SK-N-SH (cell line): ENCODE measurements at regions not wholly inside any gene's neighbourhood (a gene's known extent, or its start where the extent isn't known, plus 50 kb on each side); places are given as distances from the start of the nearest gene placed in this dataset.

Source experiments
- CTCF ChIA-PET: fragments of 300-600, 350-600 bp; formaldehyde crosslinking; extraction: SDS; loops from one replicate; lab custom pipeline; 2021; lab: Yijun Ruan, JAX
- POLR2A ChIA-PET: fragments of 350-600 bp; sonication (Branson Sonifier 250); formaldehyde crosslinking; extraction: SDS; loops from one replicate; lab custom pipeline; 2020; ENCODE audit warnings: antibody characterized with exemption, inconsistent platforms; lab: Yijun Ruan, JAX
- DNase-seq: peaks from one replicate; pipeline ENCODE4 v3.0.0; 2012
- H2AFZ ChIP-seq: fragments of 200-600 bp; sonication (generic); 2 replicates; pipeline ENCODE4 v1.8.1; 2016; ENCODE audit warnings: antibody characterized with exemption, mild to moderate bottlenecking, low read depth
- H3F3A ChIP-seq: fragments of 200-600 bp; sonication (generic); replicated peaks from 2 replicates; pipeline ENCODE3; 2016; ENCODE audit warnings: antibody characterized with exemption, mild to moderate bottlenecking; ENCODE audit not compliant: insufficient read depth
- H3K27ac ChIP-seq, 2 experiments: fragments of 200-500 bp in 1 of 2; fragments of 200-600 bp in 1 of 2; sonication (Bioruptor generic) in 1 of 2; sonication (generic), shearing (Covaris generic) in 1 of 2; 2 replicates each; pipeline versions ENCODE4 v1.5.1 to v1.6.1; 2014 to 2016; ENCODE audit warnings: low read depth in 2 of 2, inconsistent platforms in 1 of 2, low read length in 1 of 2, mild to moderate bottlenecking in 1 of 2, mixed read lengths in 1 of 2
- H3K27me3 ChIP-seq: fragments of 200-600 bp; sonication (generic), shearing (Covaris generic); 2 replicates; pipeline ENCODE4 v1.6.1; 2016; ENCODE audit warnings: mixed run types; ENCODE audit not compliant: insufficient read depth
- H3K36me3 ChIP-seq, 2 experiments: fragments of 200-500 bp in 1 of 2; fragments of 200-600 bp in 1 of 2; sonication (Bioruptor generic) in 1 of 2; sonication (generic) in 1 of 2; replicated peaks in 1 of 2; 2 replicates each; pipeline versions ENCODE3 to v1.5.1; 2014 to 2016; ENCODE audit warnings: low read length in 1 of 2, mild to moderate bottlenecking in 1 of 2; ENCODE audit not compliant: insufficient read depth in 2 of 2, control insufficient read depth in 1 of 2
- H3K4me1 ChIP-seq, 2 experiments: fragments of 200-500 bp in 1 of 2; fragments of 200-600 bp in 1 of 2; sonication (Bioruptor generic) in 1 of 2; sonication (generic), shearing (Covaris generic) in 1 of 2; 2 replicates each; pipeline versions ENCODE4 v1.5.1 to v1.6.1; 2014 to 2016; ENCODE audit warnings: low read depth in 1 of 2, low read length in 1 of 2, mixed run types in 1 of 2; ENCODE audit not compliant: insufficient read depth in 2 of 2, control insufficient read depth in 1 of 2
- H3K4me2 ChIP-seq: fragments of 200-600 bp; sonication (generic), shearing (Covaris generic); 2 replicates; pipeline ENCODE4 v1.6.1; 2017; ENCODE audit warnings: mixed run types
- H3K4me3 ChIP-seq, 2 experiments: fragments of 200-500 bp in 1 of 2; fragments of 200-600 bp in 1 of 2; sonication (Bioruptor generic) in 1 of 2; sonication (generic), shearing (Covaris generic) in 1 of 2; 2 replicates each; pipeline versions ENCODE4 v1.5.1 to v1.8.1; 2014 to 2016; ENCODE audit warnings: low read depth in 2 of 2, inconsistent platforms in 1 of 2, low read length in 1 of 2, mild to moderate bottlenecking in 1 of 2, mixed read lengths in 1 of 2, moderate library complexity in 1 of 2
- H3K79me2 ChIP-seq: fragments of 200-600 bp; sonication (generic); 2 replicates; pipeline ENCODE4 v1.8.1; 2017; ENCODE audit warnings: mild to moderate bottlenecking; ENCODE audit not compliant: insufficient read depth
- H3K9ac ChIP-seq: fragments of 200-600 bp; sonication (generic); 2 replicates; pipeline ENCODE4 v1.6.1; 2017; ENCODE audit warnings: mixed run types
- H3K9me2 ChIP-seq: fragments of 200-600 bp; sonication (generic); 2 replicates; pipeline ENCODE4 v1.6.1; 2017; ENCODE audit warnings: mixed run types
- H3K9me3 ChIP-seq: fragments of 200-600 bp; sonication (generic); 2 replicates; pipeline ENCODE4 v1.6.1; 2017; ENCODE audit warnings: mixed run types, mild to moderate bottlenecking, moderate library complexity
- H4K20me1 ChIP-seq: fragments of 200-600 bp; sonication (generic); 2 replicates; pipeline ENCODE4 v1.6.1; 2017; ENCODE audit warnings: mild to moderate bottlenecking, mixed run types; ENCODE audit not compliant: insufficient read depth
- CHD2 ChIP-seq: fragments of 150-350 bp; IDR thresholded peaks from 2 replicates; pipeline ENCODE4 v1.6.1; 2018; ENCODE audit warnings: low read length; ENCODE audit not compliant: partially characterized antibody
- EZH2phosphoT487 ChIP-seq: fragments of 200-600 bp; sonication (generic); IDR thresholded peaks from 2 replicates; pipeline ENCODE4 v1.6.1; 2017; ENCODE audit warnings: low read depth, mixed run types, mild to moderate bottlenecking, antibody characterized with exemption, moderate library complexity, borderline replicate concordance
- FOXJ3 ChIP-seq: sonication (generic); formaldehyde crosslinking; IDR thresholded peaks from 2 replicates; pipeline ENCODE4 v1.5.1; 2020; ENCODE audit warnings: mild to moderate bottlenecking, missing genetic modification reagents
- FOXM1 ChIP-seq: IDR thresholded peaks from 2 replicates; pipeline ENCODE4 v1.4.0; 2012; ENCODE audit warnings: low read depth, mild to moderate bottlenecking
- GATA2 ChIP-seq: sonication (generic); formaldehyde crosslinking; IDR thresholded peaks from 2 replicates; pipeline ENCODE4 v1.5.0; 2020; ENCODE audit warnings: mild to moderate bottlenecking, missing genetic modification reagents
- IRF3 ChIP-seq: fragments of 150-350 bp; IDR thresholded peaks from 2 replicates; pipeline ENCODE4 v1.6.1; 2016; ENCODE audit warnings: mild to moderate bottlenecking, low read depth, low read length
- JUND ChIP-seq: IDR thresholded peaks from 2 replicates; pipeline ENCODE4 v1.4.0; 2012
- MEF2A ChIP-seq: IDR thresholded peaks from 2 replicates; pipeline ENCODE4 v1.4.0; 2012; ENCODE audit warnings: low read depth, borderline replicate concordance
- PBX3 ChIP-seq: IDR thresholded peaks from 2 replicates; pipeline ENCODE4; 2012
- POLR2AphosphoS5 ChIP-seq: IDR thresholded peaks from 2 replicates; pipeline ENCODE4 v1.6.1; 2012; ENCODE audit warnings: low read depth, low read length
- RCOR1 ChIP-seq: fragments of 150-350 bp; IDR thresholded peaks from 2 replicates; pipeline ENCODE4 v1.6.1; 2017; ENCODE audit warnings: antibody characterized with exemption, low read length
- RXRA ChIP-seq: IDR thresholded peaks from 2 replicates; pipeline ENCODE4 v1.4.0; 2012; ENCODE audit warnings: low read depth, mild to moderate bottlenecking, borderline replicate concordance
- SIN3A ChIP-seq: IDR thresholded peaks from 2 replicates; pipeline ENCODE4 v1.6.1; 2012; ENCODE audit warnings: low read depth, mild to moderate bottlenecking, low read length, moderate library complexity, borderline replicate concordance
- SMC3 ChIP-seq: IDR thresholded peaks from 2 replicates; pipeline ENCODE4 v1.6.1; 2012; ENCODE audit warnings: low read depth, low read length, improper control_type of control experiment
- TAF1 ChIP-seq: IDR thresholded peaks from 2 replicates; pipeline ENCODE4 v1.6.1; 2012; ENCODE audit warnings: low read depth, mild to moderate bottlenecking, low read length, moderate library complexity, borderline replicate concordance
- YY1 ChIP-seq: IDR thresholded peaks from 2 replicates; pipeline ENCODE4 v1.4.0; 2012; ENCODE audit warnings: low read depth, mild to moderate bottlenecking
- ZBTB33 ChIP-seq: IDR thresholded peaks from 2 replicates; pipeline ENCODE4 v1.4.0; 2012; ENCODE audit warnings: low read depth, borderline replicate concordance
- WGBS: methylation state at CpG from one replicate; pipeline ENCODE4 v1.1.6; 2017; ENCODE audit warnings: low lambda C conversion rate; 5-methylcytosine and 5-hydroxymethylcytosine counted together
- TF ChIP-seq, protein P1 (sequence below): fragments of 150-350 bp; IDR thresholded peaks from 2 replicates; pipeline ENCODE4 v1.6.1; 2017; ENCODE audit warnings: antibody characterized with exemption, low read length, low read depth, borderline replicate concordance

DNA sequence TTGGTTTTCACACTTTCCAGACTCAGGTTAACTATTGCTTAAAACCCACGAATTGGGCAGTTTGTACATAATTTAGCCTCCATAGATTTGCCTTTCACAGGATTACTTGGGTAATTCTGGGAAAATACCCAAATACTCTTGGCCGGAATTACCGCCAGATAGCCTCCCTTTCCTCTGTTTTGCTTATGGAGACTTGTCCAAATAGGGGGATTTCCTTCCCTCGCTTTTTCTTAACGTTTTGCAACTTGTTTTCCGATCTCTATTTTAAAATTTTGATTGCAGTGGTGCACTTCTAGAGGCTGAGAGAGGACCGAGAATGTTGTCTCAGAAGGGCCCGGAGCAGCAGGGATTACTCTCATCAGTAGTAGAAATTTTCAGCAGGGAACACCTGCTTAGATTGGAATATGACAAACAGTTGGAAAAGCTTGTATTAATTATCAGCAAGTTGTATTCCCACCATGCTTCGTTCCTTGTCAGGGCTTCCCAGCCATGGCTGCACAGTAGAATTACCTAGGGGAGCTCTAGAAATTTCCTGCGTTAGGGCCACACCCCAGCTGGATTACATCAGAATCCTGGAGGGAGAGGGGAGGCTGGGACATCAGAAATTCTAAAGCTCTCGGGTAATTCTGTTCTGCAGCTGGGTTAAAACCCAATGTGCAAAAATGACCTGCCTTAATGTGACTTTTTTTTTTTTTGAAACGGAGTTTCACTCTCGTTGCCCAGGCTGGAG is 329.1 kb downstream of the SH3GL2 start:
- no peaks in the 10 kb centered on the region for H3K9me3 ChIP-seq
- no peaks in the 10 kb centered on the region for H3K36me3 ChIP-seq
- CTCF ChIA-PET: no interaction called here

GRCh38 chr9:17926246-17926645 is 347.4 kb downstream of the SH3GL2 start:
- no peaks in the 10 kb centered on the region for H3F3A ChIP-seq
- peaks cover 11% of the 10 kb centered on the region; the same call in 1 of the 2 replicates for H3K27me3 ChIP-seq
- H3K79me2 ChIP-seq: no peaks in the 10 kb centered on the region
- H3K4me1 ChIP-seq: no peaks in the 10 kb centered on the region
- no peak overlapping the region for H3K9ac ChIP-seq
- ChIA-PET POLR2A (no interaction called here), CTCF (no interaction called here)
- H3K4me2 ChIP-seq: peak overlapping the region; percentile 33; the same call in 1 of the 2 replicates
- no peaks in the 10 kb centered on the region for H3K36me3 ChIP-seq
- H3K9me2 ChIP-seq: no peaks in the 10 kb centered on the region
- TF ChIP-seq ZBTB33: no peak
- TF ChIP-seq PBX3: no peak
- no peak for TF ChIP-seq GATA2
- TF ChIP-seq EZH2phosphoT487: no peak
- no peak for TF ChIP-seq POLR2AphosphoS5
- TF ChIP-seq RCOR1: no peak
- TF ChIP-seq YY1: no peak
- 2% methylated on average over 8 of the region's 8 CpGs for WGBS
- no peak for DNase-seq
- H4K20me1 ChIP-seq: no peaks in the 10 kb centered on the region
- no peak overlapping the region for H3K4me3 ChIP-seq
- no peaks in the 10 kb centered on the region for H3K9me3 ChIP-seq
- 0 out of 2 replicates have a peak overlapping the region, but pooled peaks have one; percentile 1 for H2AFZ ChIP-seq
- no peak overlapping the region for H3K27ac ChIP-seq

More for the DNA sequence above, 329.1 kb downstream of the SH3GL2 start:
- Histone ChIP-seq H4K20me1 (no peaks in the 10 kb centered on the region), H3K9ac (no peak overlapping the region), H2AFZ (no peak overlapping the region), H3K4me2 (no peak overlapping the region), H3K4me3 (no peak overlapping the region), H3K27ac (no peak overlapping the region), H3F3A (no peaks in the 10 kb centered on the region), H3K9me2 (no peaks in the 10 kb centered on the region), H3K27me3 (peaks cover 36% of the 10 kb centered on the region), H3K79me2 (no peaks in the 10 kb centered on the region), H3K4me1 (no peaks in the 10 kb centered on the region)
- WGBS: 12% methylated on average over 13 of the region's 13 CpGs
- POLR2A ChIA-PET: no interaction called here
- TF ChIP-seq SIN3A (no peak), FOXJ3 (CRISPR knock-in tag) (no peak), RXRA (no peak), FOXM1 (no peak), GATA2 (no peak), SMC3 (no peak), JUND (no peak), IRF3 (no peak), EZH2phosphoT487 (no peak), CHD2 (no peak), MEF2A (no peak), TAF1 (no peak), YY1 (no peak)
- TF ChIP-seq, protein P1, sequence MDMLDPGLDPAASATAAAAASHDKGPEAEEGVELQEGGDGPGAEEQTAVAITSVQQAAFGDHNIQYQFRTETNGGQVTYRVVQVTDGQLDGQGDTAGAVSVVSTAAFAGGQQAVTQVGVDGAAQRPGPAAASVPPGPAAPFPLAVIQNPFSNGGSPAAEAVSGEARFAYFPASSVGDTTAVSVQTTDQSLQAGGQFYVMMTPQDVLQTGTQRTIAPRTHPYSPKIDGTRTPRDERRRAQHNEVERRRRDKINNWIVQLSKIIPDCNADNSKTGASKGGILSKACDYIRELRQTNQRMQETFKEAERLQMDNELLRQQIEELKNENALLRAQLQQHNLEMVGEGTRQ: no peak
- DNase-seq: no peak
